Neural cell (in vitro differentiated cells): ENCODE measurements at regions not wholly inside any gene's neighbourhood (a gene's known extent, or its start where the extent isn't known, plus 50 kb on each side); places are given as distances from the start of the nearest gene placed in this dataset.

Experiments
- H2AFZ ChIP-seq: fragments of 200-600, 300-800 bp; sonication (generic), shearing (Covaris generic); 2 replicates; pipeline ENCODE4 v1.6.0; 2014; ENCODE audit warnings: low read depth, mild to moderate bottlenecking, antibody characterized with exemption, low read length, moderate library complexity
- H3F3A ChIP-seq: fragments of 200-600 bp; shearing (Covaris generic); 2 replicates; pipeline ENCODE4 v1.6.1; 2016; ENCODE audit warnings: mild to moderate bottlenecking, moderate library complexity, mixed read lengths, antibody characterized with exemption, low read length; ENCODE audit not compliant: insufficient read depth, poor library complexity, severe bottlenecking
- H3K27ac ChIP-seq: fragments of 200-600, 300-800 bp; sonication (generic), shearing (Covaris generic); 2 replicates; pipeline ENCODE4 v1.5.1; 2014; ENCODE audit warnings: mild to moderate bottlenecking, low read length, moderate library complexity
- H3K27me3 ChIP-seq: fragments of 300-800, 200-600 bp; sonication (generic), shearing (Covaris generic); 2 replicates; pipeline ENCODE4 v1.6.0; 2014; ENCODE audit warnings: mild to moderate bottlenecking, low read depth, low read length, moderate library complexity; ENCODE audit not compliant: insufficient read depth
- H3K36me3 ChIP-seq: fragments of 300-800, 200-600 bp; sonication (generic), shearing (Covaris generic); 2 replicates; pipeline ENCODE4 v1.5.1; 2014; ENCODE audit warnings: mild to moderate bottlenecking, antibody characterized with exemption, low read length, moderate library complexity; ENCODE audit not compliant: insufficient read depth
- H3K4me2 ChIP-seq: fragments of 300-800, 200-600 bp; sonication (generic), shearing (Covaris generic); 2 replicates; pipeline ENCODE4 v1.6.0; 2014; ENCODE audit warnings: mild to moderate bottlenecking, low read length
- H3K4me3 ChIP-seq: fragments of 300-800, 200-600 bp; sonication (generic), shearing (Covaris generic); 2 replicates; pipeline ENCODE4 v1.5.1; 2014; ENCODE audit warnings: mild to moderate bottlenecking, low read length, moderate library complexity
- H3K79me2 ChIP-seq: fragments of 200-600 bp; shearing (Covaris generic); replicated peaks from 2 replicates; pipeline ENCODE4 v1.6.0; 2014; ENCODE audit warnings: mild to moderate bottlenecking, low read length, moderate library complexity; ENCODE audit not compliant: insufficient read depth
- H3K9ac ChIP-seq: fragments of 300-800, 200-600 bp; sonication (generic), shearing (Covaris generic); 2 replicates; pipeline ENCODE4 v1.6.1; 2016; ENCODE audit warnings: mild to moderate bottlenecking, low read length, mixed read lengths
- H3K9me2 ChIP-seq: fragments of 200-600 bp; shearing (Covaris generic); 2 replicates; pipeline ENCODE4 v1.6.1; 2016; ENCODE audit warnings: mild to moderate bottlenecking, low read length, mixed read lengths; ENCODE audit not compliant: insufficient read depth
- H3K9me3 ChIP-seq: fragments of 200-600, 300-800 bp; sonication (generic), shearing (Covaris generic); 2 replicates; pipeline ENCODE4 v1.6.1; 2016; ENCODE audit warnings: mild to moderate bottlenecking, mixed run types, low read length, moderate library complexity, mixed read lengths
- H4K20me1 ChIP-seq: fragments of 200-600 bp; shearing (Covaris generic); 2 replicates; pipeline ENCODE4 v1.6.1; 2016; ENCODE audit warnings: mild to moderate bottlenecking, mixed run types; ENCODE audit not compliant: insufficient read depth
- CTCF ChIP-seq: fragments of 450-650 bp; IDR thresholded peaks from 2 replicates; pipeline ENCODE4 v1.5.1; 2014; ENCODE audit warnings: antibody characterized with exemption, mild to moderate bottlenecking, moderate library complexity; ENCODE audit not compliant: poor library complexity, severe bottlenecking
- EP300 ChIP-seq: fragments of 450-650 bp; conservative IDR thresholded peaks from 2 replicates; pipeline ENCODE4 v1.6.1; 2014; ENCODE audit warnings: antibody characterized with exemption, mild to moderate bottlenecking, moderate library complexity; ENCODE audit not compliant: poor library complexity, severe bottlenecking
- EZH2 ChIP-seq: fragments of 200-600, 300-800 bp; shearing (Covaris generic), sonication (generic); IDR thresholded peaks from 2 replicates; pipeline ENCODE4 v1.6.1; 2014; ENCODE audit warnings: antibody characterized with exemption, low read length, borderline replicate concordance, mild to moderate bottlenecking; ENCODE audit not compliant: insufficient read depth, poor library complexity, severe bottlenecking
- MXI1 ChIP-seq: fragments of 450-650 bp; conservative IDR thresholded peaks from 2 replicates; pipeline ENCODE4 v1.6.1; 2014; ENCODE audit warnings: antibody characterized with exemption, mild to moderate bottlenecking; ENCODE audit not compliant: poor library complexity, severe bottlenecking
- POLR2AphosphoS5 ChIP-seq: IDR thresholded peaks from 2 replicates; pipeline ENCODE4 v1.6.1; 2012
- RAD21 ChIP-seq: fragments of 450-650 bp; conservative IDR thresholded peaks from 2 replicates; pipeline ENCODE4 v1.6.1; 2014; ENCODE audit warnings: antibody characterized with exemption, mild to moderate bottlenecking, moderate library complexity
- REST ChIP-seq: IDR thresholded peaks from 2 replicates; pipeline ENCODE4 v1.6.1; 2012; ENCODE audit warnings: borderline replicate concordance
- SMC3 ChIP-seq: fragments of 450-650 bp; conservative IDR thresholded peaks from 2 replicates; pipeline ENCODE4 v1.6.1; 2014; ENCODE audit warnings: antibody characterized with exemption, mild to moderate bottlenecking, moderate library complexity; ENCODE audit not compliant: poor library complexity
- TAF1 ChIP-seq: IDR thresholded peaks from 2 replicates; pipeline ENCODE4 v1.6.1; 2012; ENCODE audit warnings: low read depth

DNA sequence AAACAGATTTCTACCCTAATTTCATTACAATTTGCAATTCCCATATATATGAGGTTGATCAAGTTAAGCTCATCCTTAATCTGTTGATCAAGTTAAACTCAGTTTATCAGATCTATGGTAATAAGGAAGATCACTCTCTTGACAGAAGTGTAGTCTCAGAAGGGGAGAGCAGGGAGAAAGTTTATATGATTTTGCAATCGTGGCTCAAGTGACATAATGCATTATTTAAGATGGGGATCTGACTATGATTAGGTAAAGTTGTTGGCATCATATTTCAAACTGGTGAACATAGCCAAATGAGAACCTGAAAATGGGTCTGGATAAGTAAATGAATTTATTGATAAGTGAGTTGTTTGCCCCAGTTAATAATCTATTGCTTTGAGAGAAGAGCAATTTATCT is 995.3 kb downstream of the OTOL1 start:
- Histone ChIP-seq H3K9me2 (no peaks in the 10 kb centered on the region), H3K9me3 (no peaks in the 10 kb centered on the region), H3K36me3 (no peaks in the 10 kb centered on the region), H2AFZ (no peak overlapping the region), H3F3A (no peaks in the 10 kb centered on the region), H3K9ac (no peak overlapping the region), H3K27me3 (no peaks in the 10 kb centered on the region), H3K4me2 (no peak overlapping the region), H3K4me3 (no peak overlapping the region), H3K27ac (no peak overlapping the region), H4K20me1 (no peaks in the 10 kb centered on the region), H3K79me2 (no peaks in the 10 kb centered on the region)
- no peak for TF ChIP-seq MXI1
- TF ChIP-seq SMC3: no peak
- TF ChIP-seq REST: no peak
- no peak for TF ChIP-seq EP300
- TF ChIP-seq EZH2: no peak

DNA sequence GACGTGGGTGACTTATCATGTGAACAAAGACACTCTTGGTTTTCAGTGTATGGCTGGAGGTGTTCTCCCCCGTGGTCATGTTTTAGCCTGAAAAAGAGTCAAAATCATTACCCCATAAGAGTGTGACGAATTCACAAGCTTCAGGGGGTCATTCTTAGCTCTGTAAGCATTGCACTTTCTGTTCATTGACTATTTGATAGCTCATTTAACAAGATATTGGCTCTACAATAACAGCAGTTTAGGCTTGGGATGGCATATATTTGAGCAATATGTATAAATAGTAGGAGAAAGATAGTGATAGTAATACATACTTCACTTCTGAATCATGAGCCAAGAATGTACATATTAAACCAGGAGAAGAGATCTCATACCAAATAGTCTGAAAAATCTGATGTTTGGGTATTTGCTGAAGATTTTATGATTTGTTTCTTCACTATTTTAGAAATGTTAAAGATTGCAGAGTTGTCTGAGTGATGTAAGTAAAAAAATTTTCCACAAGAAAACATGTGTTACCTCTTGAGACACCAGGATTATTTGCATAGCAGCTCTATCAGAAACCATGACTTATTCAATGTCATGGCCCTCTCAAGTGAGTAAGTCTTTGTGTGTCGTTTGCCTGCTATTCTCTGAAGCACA is 996.0 kb downstream of the OTOL1 start:
- TF ChIP-seq MXI1 (no peak), RAD21 (no peak), POLR2AphosphoS5 (no peak), TAF1 (no peak), REST (no peak), SMC3 (no peak), EP300 (no peak), CTCF (no peak), EZH2 (no peak)
- no peaks in the 10 kb centered on the region for H4K20me1 ChIP-seq
- no peaks in the 10 kb centered on the region for H3K9me2 ChIP-seq
- H3K9ac ChIP-seq: no peak overlapping the region
- no peak overlapping the region for H2AFZ ChIP-seq
- no peak overlapping the region for H3K27ac ChIP-seq
- no peak overlapping the region for H3K4me2 ChIP-seq
- no peaks in the 10 kb centered on the region for H3F3A ChIP-seq
- no peaks in the 10 kb centered on the region for H3K9me3 ChIP-seq
- H3K4me3 ChIP-seq: no peak overlapping the region
- no peaks in the 10 kb centered on the region for H3K36me3 ChIP-seq
- no peaks in the 10 kb centered on the region for H3K27me3 ChIP-seq
- no peaks in the 10 kb centered on the region for H3K79me2 ChIP-seq
